H1 (cell line): ENCODE measurements at regions not wholly inside any gene's neighbourhood (a gene's known extent, or its start where the extent isn't known, plus 50 kb on each side); places are given as distances from the start of the nearest gene placed in this dataset.

Experiments
- CTCF ChIA-PET: fragments of 300-600 bp; sonication (Branson Sonifier 250); formaldehyde crosslinking; loops from one replicate; lab custom pipeline; 2021; ENCODE audit not compliant: partially characterized antibody; lab: Charles Lee
- POLR2A ChIA-PET: fragments of 300-600 bp; sonication (Branson Sonifier 250); formaldehyde crosslinking; loops from one replicate; lab custom pipeline; 2021; ENCODE audit warnings: inconsistent platforms; ENCODE audit not compliant: partially characterized antibody; lab: Charles Lee
- DNase-seq, 2 experiments: peaks; one replicate each; pipeline versions ENCODE4 v3.0.0 to v3.0.0-alpha.2; 2010 to 2022; ENCODE audit warnings: low spot score in 2 of 2, low read depth in 1 of 2, mixed read lengths in 1 of 2
- FAIRE-seq: peaks from 2 replicates; lab custom pipeline; 2011; peaks lifted over from hg19 to GRCh38; lab: Jason Lieb, UNC
- H2AFZ ChIP-seq: 2 replicates; pipeline ENCODE4 v1.8.1; 2012; ENCODE audit warnings: low read length, inconsistent platforms
- H2AK5ac ChIP-seq: 2 replicates; pipeline ENCODE4 v1.6.1; 2013; ENCODE audit warnings: low read depth, low read length
- H2BK120ac ChIP-seq: replicated peaks from 2 replicates; pipeline ENCODE3; 2013; ENCODE audit warnings: low read depth, low read length, inconsistent platforms
- H2BK12ac ChIP-seq: 2 replicates; pipeline ENCODE4 v1.6.1; 2013; ENCODE audit warnings: low read depth, low read length
- H2BK15ac ChIP-seq: 2 replicates; pipeline ENCODE4 v1.6.1; 2013; ENCODE audit warnings: low read length
- H2BK20ac ChIP-seq: 2 replicates; pipeline ENCODE4 v1.6.1; 2013; ENCODE audit warnings: low read length
- H2BK5ac ChIP-seq: 2 replicates; pipeline ENCODE4 v1.6.1; 2013; ENCODE audit warnings: low read depth, low read length
- H3K14ac ChIP-seq: 2 replicates; pipeline ENCODE4 v1.6.1; 2013; ENCODE audit warnings: inconsistent platforms; ENCODE audit not compliant: insufficient read length
- H3K18ac ChIP-seq: 2 replicates; pipeline ENCODE4 v1.6.1; 2013; ENCODE audit warnings: low read length; ENCODE audit errors: extremely low read depth
- H3K23ac ChIP-seq: 2 replicates; pipeline ENCODE4 v1.6.1; 2013; ENCODE audit warnings: inconsistent platforms; ENCODE audit not compliant: insufficient read length
- H3K23me2 ChIP-seq: 2 replicates; pipeline ENCODE4 v1.6.1; 2013; ENCODE audit warnings: low read depth, low read length
- H3K27ac ChIP-seq: 2 replicates; pipeline ENCODE4 v1.6.1; 2011; ENCODE audit warnings: low read depth, low read length, inconsistent platforms
- H3K27me3 ChIP-seq, 4 experiments: replicated peaks in 1 of 4; 1 replicate in 1 of 4; 2 replicates in 3 of 4; pipeline versions ENCODE4 v1.6.1 to v1.8.1; 2011 to 2013; ENCODE audit warnings: low read length in 3 of 4, mild to moderate bottlenecking in 3 of 4, inconsistent platforms in 2 of 4, mixed read lengths in 2 of 4, moderate library complexity in 1 of 4; ENCODE audit not compliant: control insufficient read depth in 3 of 4, insufficient read depth in 3 of 4; ENCODE audit errors: extremely low read depth in 1 of 4
- H3K36me3 ChIP-seq, 4 experiments: 2 replicates each; pipeline versions ENCODE4 v1.6.1 to v1.8.1; 2011 to 2013; ENCODE audit warnings: mild to moderate bottlenecking in 4 of 4, low read length in 3 of 4, moderate library complexity in 2 of 4, control low read depth in 1 of 4, inconsistent platforms in 1 of 4; ENCODE audit not compliant: insufficient read depth in 4 of 4, control insufficient read depth in 2 of 4
- H3K4ac ChIP-seq: replicated peaks from 2 replicates; pipeline ENCODE3; 2013; ENCODE audit warnings: low read length, low read depth, mixed read lengths, inconsistent platforms; ENCODE audit not compliant: insufficient read length
- H3K4me1 ChIP-seq, 4 experiments: replicated peaks in 1 of 4; 1 replicate in 1 of 4; 2 replicates in 3 of 4; pipeline versions ENCODE4 v1.6.1 to v1.8.1; 2011 to 2013; ENCODE audit warnings: low read length in 3 of 4, inconsistent platforms in 2 of 4, mixed read lengths in 1 of 4; ENCODE audit not compliant: insufficient read depth in 4 of 4, control insufficient read depth in 3 of 4
- H3K4me2 ChIP-seq, 2 experiments: 2 replicates each; pipeline versions ENCODE4 v1.6.1 to v1.8.1; 2011 to 2013; ENCODE audit warnings: low read depth in 2 of 2, low read length in 2 of 2, control low read depth in 1 of 2, inconsistent platforms in 1 of 2, mild to moderate bottlenecking in 1 of 2; ENCODE audit not compliant: insufficient read depth in 1 of 2
- H3K4me3 ChIP-seq, 4 experiments: fragments of 200-600, 300-600 bp in 1 of 4; sonication (generic), shearing (Covaris generic), sonication (Bioruptor Twin) in 1 of 4; 2 replicates each; pipeline versions ENCODE4 v1.5.1 to v1.8.1; 2011 to 2016; ENCODE audit warnings: low read length in 4 of 4, low read depth in 3 of 4, control low read depth in 2 of 4, inconsistent platforms in 2 of 4, mild to moderate bottlenecking in 2 of 4, mixed read lengths in 1 of 4, moderate library complexity in 1 of 4; ENCODE audit not compliant: insufficient read depth in 2 of 4; ENCODE audit errors: extremely low read depth in 1 of 4
- H3K56ac ChIP-seq: replicated peaks from 2 replicates; pipeline ENCODE3; 2013; ENCODE audit warnings: low read depth, mild to moderate bottlenecking, mixed read lengths, low read length, inconsistent platforms; ENCODE audit not compliant: insufficient read length
- H3K79me1 ChIP-seq: 2 replicates; pipeline ENCODE4 v1.6.1; 2013; ENCODE audit warnings: low read depth, low read length, control low read depth
- H3K79me2 ChIP-seq, 2 experiments: 2 replicates each; pipeline versions ENCODE4 v1.6.1 to v1.8.1; 2012 to 2013; ENCODE audit warnings: low read length in 2 of 2, mild to moderate bottlenecking in 2 of 2, inconsistent platforms in 1 of 2; ENCODE audit not compliant: insufficient read depth in 2 of 2, control insufficient read depth in 1 of 2
- H3K9ac ChIP-seq, 4 experiments: replicated peaks in 1 of 4; 1 replicate in 1 of 4; 2 replicates in 3 of 4; pipeline versions ENCODE4 v1.6.1 to v1.8.1; 2011 to 2013; ENCODE audit warnings: low read depth in 3 of 4, low read length in 3 of 4, control low read depth in 2 of 4, mild to moderate bottlenecking in 2 of 4, moderate library complexity in 2 of 4, inconsistent platforms in 1 of 4; ENCODE audit errors: extremely low read depth in 1 of 4
- H3K9me3 ChIP-seq, 2 experiments: 2 replicates each; pipeline versions ENCODE4 v1.6.1 to v1.8.1; 2012 to 2013; ENCODE audit warnings: mild to moderate bottlenecking in 2 of 2, moderate library complexity in 2 of 2, control low read depth in 1 of 2, inconsistent platforms in 1 of 2, low read depth in 1 of 2, low read length in 1 of 2, mixed read lengths in 1 of 2; ENCODE audit not compliant: insufficient read depth in 2 of 2
- H4K20me1 ChIP-seq, 2 experiments: replicated peaks in 1 of 2; 2 replicates each; pipeline versions ENCODE3 to v1.8.1; 2011 to 2013; ENCODE audit warnings: inconsistent platforms in 2 of 2, low read length in 2 of 2, mild to moderate bottlenecking in 1 of 2; ENCODE audit not compliant: insufficient read depth in 2 of 2, control insufficient read depth in 1 of 2
- H4K5ac ChIP-seq: 2 replicates; pipeline ENCODE4 v1.6.1; 2013; ENCODE audit warnings: low read length, low read depth, mixed read lengths, inconsistent platforms; ENCODE audit not compliant: insufficient read length
- H4K8ac ChIP-seq: 2 replicates; pipeline ENCODE4 v1.8.0; 2013; ENCODE audit warnings: mild to moderate bottlenecking, moderate library complexity, low read length, inconsistent platforms; ENCODE audit not compliant: insufficient read depth; ENCODE audit errors: extremely low read depth
- H4K91ac ChIP-seq: replicated peaks from 2 replicates; pipeline ENCODE3; 2013; ENCODE audit warnings: low read length, mixed read lengths, inconsistent platforms; ENCODE audit not compliant: insufficient read length
- ATF2 ChIP-seq: IDR thresholded peaks from 2 replicates; pipeline ENCODE4 v1.6.1; 2012; ENCODE audit warnings: low read length, inconsistent platforms
- ATF3 ChIP-seq: IDR thresholded peaks from 2 replicates; pipeline ENCODE4 v1.6.1; 2011; ENCODE audit warnings: low read depth, mild to moderate bottlenecking, low read length; ENCODE audit not compliant: insufficient read depth
- BACH1 ChIP-seq: IDR thresholded peaks from 2 replicates; pipeline ENCODE4 v1.6.1; 2012; ENCODE audit warnings: low read length, improper control_type of control experiment
- CBX5 ChIP-seq: fragments of 300-800, 300-1000 bp; sonication (generic); IDR thresholded peaks from 2 replicates; pipeline ENCODE4 v1.7.1; 2016; ENCODE audit warnings: antibody characterized with exemption, low read length, low read depth
- CHD2 ChIP-seq: IDR thresholded peaks from 2 replicates; pipeline ENCODE4 v1.6.1; 2012; ENCODE audit warnings: low read length, improper control_type of control experiment
- CTBP2 ChIP-seq: IDR thresholded peaks from 2 replicates; pipeline ENCODE4 v1.7.0; 2011; ENCODE audit warnings: borderline replicate concordance, mild to moderate bottlenecking, moderate library complexity, mixed read lengths, low read length; ENCODE audit not compliant: insufficient read depth, insufficient read length
- EP300 ChIP-seq, 2 experiments: IDR thresholded peaks; 1 replicate in 1 of 2; 2 replicates in 1 of 2; pipeline ENCODE4 v1.6.1; 2011 to 2012; ENCODE audit warnings: low read depth in 2 of 2, low read length in 2 of 2, mild to moderate bottlenecking in 2 of 2, borderline replicate concordance in 1 of 2, inconsistent platforms in 1 of 2, moderate library complexity in 1 of 2
- JUND ChIP-seq: IDR thresholded peaks from 2 replicates; pipeline ENCODE4 v1.6.1; 2011; ENCODE audit warnings: mild to moderate bottlenecking, improper control_type of control experiment, low read length
- NRF1 ChIP-seq: IDR thresholded peaks from 2 replicates; pipeline ENCODE4 v1.6.1; 2011; ENCODE audit warnings: mild to moderate bottlenecking, low read depth, low read length, improper control_type of control experiment
- SIN3A ChIP-seq, 2 experiments: IDR thresholded peaks in 1 of 2; conservative IDR thresholded peaks in 1 of 2; 2 replicates each; pipeline ENCODE4 v1.6.1; 2011 to 2012; ENCODE audit warnings: low read length in 2 of 2, improper control_type of control experiment in 1 of 2, low read depth in 1 of 2, mild to moderate bottlenecking in 1 of 2
- TCF12 ChIP-seq: IDR thresholded peaks from 2 replicates; pipeline ENCODE4 v1.6.1; 2011; ENCODE audit warnings: low read depth, mild to moderate bottlenecking, low read length
- WGBS, 2 experiments: shearing (Covaris generic) in 1 of 2; methylation state at CpG; one replicate each; pipeline versions ENCODE4 v1.1.6 to v1.1.7; 2013 to 2015; ENCODE audit warnings: low lambda C conversion rate in 2 of 2, mixed read lengths in 2 of 2, inconsistent platforms in 1 of 2, low coverage in 1 of 2, missing lambda C conversion rate in 1 of 2; ENCODE audit not compliant: insufficient replicate concordance in 2 of 2, insufficient coverage in 1 of 2, insufficient read length in 1 of 2; ENCODE audit errors: extremely low coverage in 1 of 2, missing lambda C conversion rate in 1 of 2; 5-methylcytosine and 5-hydroxymethylcytosine counted together

- CTCF ChIA-PET: interaction anchor here (1.9 kb wide), 1 partner anchor 12 kb away, joined by 5 read pairs; no protein-coding TSS in a partner anchor
- H3K4ac ChIP-seq: no peak overlapping the region
- TF ChIP-seq BACH1: no peak
- TF ChIP-seq CBX5: no peak
- TF ChIP-seq ATF2: no peak
- TF ChIP-seq SIN3A (conservative IDR thresholded peaks at IDR 0.05 in 1 of 2, IDR thresholded peaks at IDR 0.05 in 1 of 2; ENCODE audit: low read depth in 1 of 2, low read length in 2 of 2): no peak
- TF ChIP-seq CHD2: no peak
- no peak for TF ChIP-seq EP300 (IDR thresholded peaks at IDR 0.05; ENCODE audit: borderline replicate concordance in 1 of 2, low read depth in 2 of 2, low read length in 2 of 2)
- no peak for TF ChIP-seq JUND
- TF ChIP-seq NRF1: no peak
- TF ChIP-seq CTBP2: no peak
- TF ChIP-seq ATF3: no peak
- TF ChIP-seq TCF12: no peak
These were observed 189.2 kb upstream of the SETMAR start for GRCh38 chr3:4113811-4114522.

More at GRCh38 chr3:4113811-4114522, 189.2 kb upstream of the SETMAR start:
- POLR2A ChIA-PET: no interaction called here
- no peaks in the 10 kb centered on the region for H3K36me3 ChIP-seq
- no peaks in the 10 kb centered on the region for H3K79me2 ChIP-seq
- no peak overlapping the region for H2BK120ac ChIP-seq
- H3K4me2 ChIP-seq: no peak overlapping the region
- no peak overlapping the region for H2BK5ac ChIP-seq
- H2BK15ac ChIP-seq: no peak overlapping the region
- H3K56ac ChIP-seq: no peak overlapping the region
- no peak overlapping the region for H2BK20ac ChIP-seq
- H3K27ac ChIP-seq: no peak overlapping the region
- H2BK12ac ChIP-seq: no peak overlapping the region
- H3K79me1 ChIP-seq: no peaks in the 10 kb centered on the region
- H3K4me3 ChIP-seq: no peak overlapping the region
- no peaks in the 10 kb centered on the region for H4K20me1 ChIP-seq
- no peak for DNase-seq
- H3K23ac ChIP-seq: no peak overlapping the region
- H2AK5ac ChIP-seq: no peak overlapping the region
- H3K9ac ChIP-seq: no peak overlapping the region
- H3K14ac ChIP-seq: no peak overlapping the region
- H4K5ac ChIP-seq: no peak overlapping the region
- no peaks in the 10 kb centered on the region for H3K4me1 ChIP-seq
- no peak for FAIRE-seq
- WGBS, 2 experiments: 85% methylated on average over 2 of the region's 2 CpGs; no CpG with 5 or more reads in 1 of the 2 experiments
- H4K8ac ChIP-seq: no peak overlapping the region
- no peak overlapping the region for H4K91ac ChIP-seq
- no peak overlapping the region for H3K18ac ChIP-seq
- no peaks in the 10 kb centered on the region for H3K27me3 ChIP-seq
- H3K9me3 ChIP-seq: no peaks in the 10 kb centered on the region
- no peaks in the 10 kb centered on the region for H3K23me2 ChIP-seq
- H2AFZ ChIP-seq: no peak overlapping the region
